Transverse colon (tissue), 4 donors: ENCODE measurements at regions not wholly inside any gene's neighbourhood (a gene's known extent, or its start where the extent isn't known, plus 50 kb on each side); places are given as distances from the start of the nearest gene placed in this dataset.

Source experiments
- CTCF ChIP-seq, 5 experiments: fragments of 200-600 bp in 3 of 5; fragments of 450-650 bp in 2 of 5; sonication (generic) in 3 of 5; IDR thresholded peaks; 1 replicate in 2 of 5; 2 replicates in 3 of 5; pipeline ENCODE4 v1.5.1; 2016 to 2017; ENCODE audit warnings: antibody characterized with exemption in 5 of 5, inconsistent platforms in 3 of 5, mild to moderate bottlenecking in 2 of 5, moderate library complexity in 1 of 5
- EP300 ChIP-seq: sonication (generic); formaldehyde crosslinking; IDR thresholded peaks from one replicate; pipeline ENCODE4 v1.6.1; 2017; ENCODE audit warnings: antibody characterized with exemption, low read depth
- POLR2A ChIP-seq: fragments of 450-650 bp; IDR thresholded peaks from one replicate; pipeline ENCODE4 v1.6.1; 2016; ENCODE audit warnings: antibody characterized with exemption, mild to moderate bottlenecking, moderate library complexity
- POLR2AphosphoS5 ChIP-seq, 3 donors: sonication (generic); formaldehyde crosslinking; IDR thresholded peaks; one replicate each; pipeline ENCODE4 v1.6.1; 2016; ENCODE audit warnings: antibody characterized with exemption in 3 of 3

GRCh38 chr4:24369507-24370029 lies 214.8 kb downstream of the DHX15 start:
- no peak for TF ChIP-seq POLR2A
- TF ChIP-seq EP300 = no peak
- no peak for TF ChIP-seq CTCF (IDR thresholded peaks at IDR 0.05)
- no peak for TF ChIP-seq POLR2AphosphoS5 (IDR thresholded peaks at IDR 0.05)
